Neural crest cell (in vitro differentiated cells): ENCODE measurements at regions not wholly inside any gene's neighbourhood (a gene's known extent, or its start where the extent isn't known, plus 50 kb on each side); places are given as distances from the start of the nearest gene placed in this dataset.

Experiments
- DNase-seq: peaks from one replicate; pipeline ENCODE4 v3.0.0; 2021; ENCODE audit warnings: low read depth, mixed read lengths, low spot score
- H3K27ac Mint-ChIP-seq: one replicate; pipeline ENCODE4 v1.8.0; 2021; ENCODE audit warnings: mild to moderate bottlenecking, mixed read lengths; ENCODE audit not compliant: unreplicated experiment
- H3K27me3 Mint-ChIP-seq: 2 replicates; pipeline ENCODE4 v1.8.0; 2021; ENCODE audit warnings: low read depth, mild to moderate bottlenecking, mixed read lengths
- H3K36me3 Mint-ChIP-seq: 2 replicates; pipeline ENCODE4 v1.8.0; 2021; ENCODE audit warnings: low read depth, mild to moderate bottlenecking, mixed read lengths
- H3K4me1 Mint-ChIP-seq: 2 replicates; pipeline ENCODE4 v1.8.0; 2021; ENCODE audit warnings: mixed read lengths
- H3K4me3 Mint-ChIP-seq: one replicate; pipeline ENCODE4 v1.8.0; 2021; ENCODE audit warnings: mild to moderate bottlenecking, mixed read lengths
- H3K9me3 Mint-ChIP-seq: 2 replicates; pipeline ENCODE4 v1.8.0; 2021; ENCODE audit warnings: mixed read lengths
- CTCF ChIP-seq: fragments of 200-600 bp; sonication (generic); conservative IDR thresholded peaks from 2 replicates; pipeline ENCODE4 v1.5.0; 2021; ENCODE audit warnings: antibody characterized with exemption, mild to moderate bottlenecking

DNA sequence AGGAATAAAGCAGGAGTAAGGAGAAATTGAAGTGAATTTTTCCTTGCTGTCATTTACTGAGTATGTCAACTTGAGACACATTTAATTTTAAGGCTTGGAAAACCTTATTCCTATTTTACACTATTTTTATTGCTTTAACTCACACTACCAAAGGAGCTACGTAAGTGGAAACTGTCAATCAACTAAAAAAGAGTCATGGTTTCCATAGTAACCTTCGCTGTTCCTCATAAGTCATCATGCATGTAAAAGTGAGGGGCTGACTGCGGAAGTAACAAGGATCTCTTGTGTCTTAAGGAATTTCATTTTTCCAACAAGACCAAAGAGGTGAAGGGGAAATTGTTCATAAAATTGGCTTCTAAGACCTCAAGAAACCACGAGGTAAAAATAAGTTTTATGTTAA lies 516.2 kb upstream of the CA10 start:
- Mint-ChIP-seq H3K36me3 (no peaks in the 10 kb centered on the region), H3K4me1 (peaks cover 12% of the 10 kb centered on the region), H3K9me3 (peaks cover 9% of the 10 kb centered on the region), H3K27me3 (no peaks in the 10 kb centered on the region), H3K27ac (no peak overlapping the region), H3K4me3 (no peak overlapping the region)
- no peak for DNase-seq
- no peak for TF ChIP-seq CTCF

- Mint-ChIP-seq H3K27ac (no peak overlapping the region), H3K36me3 (no peaks in the 10 kb centered on the region), H3K9me3 (peaks cover 4% of the 10 kb centered on the region), H3K4me3 (no peak overlapping the region), H3K27me3 (no peaks in the 10 kb centered on the region), H3K4me1 (peaks cover 12% of the 10 kb centered on the region)
- TF ChIP-seq CTCF = no peak
- DNase-seq = no peak
Measured at GRCh38 chr17:52673791-52674190, 515.3 kb upstream of the CA10 start.

DNA sequence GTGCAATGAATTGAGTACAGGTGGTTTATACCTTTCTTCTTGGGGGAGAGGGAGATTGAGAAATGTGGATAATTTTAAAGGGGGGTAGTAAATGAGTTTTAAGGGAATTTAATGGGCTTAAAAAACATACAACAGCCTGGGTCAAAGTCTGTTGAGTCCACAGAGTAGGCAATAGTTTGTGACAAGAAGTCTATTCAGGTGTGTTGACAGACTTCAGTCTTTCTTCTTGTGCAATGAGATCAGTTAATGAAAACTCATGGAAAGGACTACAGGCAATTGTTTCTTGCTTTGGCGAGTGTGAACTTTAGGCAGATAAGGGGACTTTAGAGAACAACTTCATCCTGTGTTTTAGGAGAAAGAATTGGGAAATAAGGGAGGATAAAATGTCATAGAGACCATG lies 507.8 kb upstream of the CA10 start:
- Mint-ChIP-seq H3K27ac (no peak overlapping the region), H3K36me3 (peaks cover 5% of the 10 kb centered on the region), H3K9me3 (peaks cover 12% of the 10 kb centered on the region), H3K27me3 (no peaks in the 10 kb centered on the region), H3K4me1 (peaks cover 2% of the 10 kb centered on the region), H3K4me3 (no peak overlapping the region)
- no peak for TF ChIP-seq CTCF
- no peak for DNase-seq

DNA sequence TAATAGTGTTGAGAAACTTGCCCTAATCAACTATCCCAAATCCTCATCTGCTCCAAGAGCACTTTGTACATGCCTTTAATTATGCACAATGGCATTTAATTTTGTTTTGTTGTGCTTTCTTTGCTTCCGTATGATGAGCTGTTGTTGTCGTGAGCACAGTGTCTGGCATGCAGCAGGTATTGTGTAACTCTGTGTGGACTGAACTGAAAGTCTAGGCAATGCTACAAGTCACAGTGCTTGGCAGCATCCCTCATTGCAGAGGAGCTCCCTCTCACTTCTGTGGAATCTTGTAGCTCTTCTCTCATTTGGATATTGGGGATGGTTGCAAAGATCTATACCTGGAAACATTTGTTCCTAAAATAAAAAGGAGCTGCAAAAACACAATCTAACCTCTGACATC lies 502.2 kb upstream of the CA10 start:
- no peak overlapping the region for H3K4me3 Mint-ChIP-seq
- DNase-seq = no peak
- peaks cover 5% of the 10 kb centered on the region for H3K4me1 Mint-ChIP-seq
- no peak for TF ChIP-seq CTCF
- no peak overlapping the region for H3K27ac Mint-ChIP-seq
- no peaks in the 10 kb centered on the region for H3K27me3 Mint-ChIP-seq
- no peaks in the 10 kb centered on the region for H3K9me3 Mint-ChIP-seq
- no peaks in the 10 kb centered on the region for H3K36me3 Mint-ChIP-seq

DNA sequence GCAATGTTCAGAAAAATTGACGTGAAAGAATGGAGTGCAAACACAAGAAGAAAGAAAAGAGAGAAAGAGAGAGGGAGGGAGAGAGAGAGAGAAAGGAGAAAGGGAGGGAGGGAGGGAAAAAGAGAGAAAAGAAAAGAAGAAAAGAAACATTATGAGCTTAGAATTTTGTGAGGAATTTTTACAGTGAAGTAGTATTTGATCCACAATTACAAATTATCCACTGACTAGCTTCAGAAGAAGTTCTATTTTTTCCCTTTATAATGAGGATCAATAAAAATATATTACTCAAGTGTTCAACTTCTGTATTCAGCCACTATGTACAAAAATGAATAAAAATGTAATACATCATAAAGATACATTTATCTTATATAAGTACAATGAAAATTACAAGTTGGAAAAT lies 494.5 kb upstream of the CA10 start:
- Mint-ChIP-seq H3K4me3 (no peak overlapping the region), H3K27me3 (no peaks in the 10 kb centered on the region), H3K9me3 (peaks cover 6% of the 10 kb centered on the region), H3K4me1 (peaks cover 4% of the 10 kb centered on the region), H3K36me3 (no peaks in the 10 kb centered on the region), H3K27ac (no peak overlapping the region)
- no peak for DNase-seq
- no peak for TF ChIP-seq CTCF

- Mint-ChIP-seq H3K4me1 (peaks cover 4% of the 10 kb centered on the region), H3K36me3 (no peaks in the 10 kb centered on the region), H3K4me3 (no peak overlapping the region), H3K27me3 (no peaks in the 10 kb centered on the region), H3K9me3 (peaks cover 3% of the 10 kb centered on the region), H3K27ac (no peak overlapping the region)
- TF ChIP-seq CTCF = no peak
- no peak for DNase-seq
Measured at GRCh38 chr17:52648995-52649394, 490.5 kb upstream of the CA10 start.
